GM18520 (cell line): ENCODE measurements at regions not wholly inside any gene's neighbourhood (a gene's known extent, or its start where the extent isn't known, plus 50 kb on each side); places are given as distances from the start of the nearest gene placed in this dataset.
"Not testable (repeated sequence)": the region's sequence is repeated elsewhere in the genome, so short reads cannot be mapped to it uniquely, and the experiment has no call there.

Experiments used
- ATAC-seq: cut with Tn5 transposase; IDR thresholded peaks from one replicate; pipeline ENCODE4 v1.9.1; 2021; ENCODE audit not compliant: unreplicated experiment

DNA sequence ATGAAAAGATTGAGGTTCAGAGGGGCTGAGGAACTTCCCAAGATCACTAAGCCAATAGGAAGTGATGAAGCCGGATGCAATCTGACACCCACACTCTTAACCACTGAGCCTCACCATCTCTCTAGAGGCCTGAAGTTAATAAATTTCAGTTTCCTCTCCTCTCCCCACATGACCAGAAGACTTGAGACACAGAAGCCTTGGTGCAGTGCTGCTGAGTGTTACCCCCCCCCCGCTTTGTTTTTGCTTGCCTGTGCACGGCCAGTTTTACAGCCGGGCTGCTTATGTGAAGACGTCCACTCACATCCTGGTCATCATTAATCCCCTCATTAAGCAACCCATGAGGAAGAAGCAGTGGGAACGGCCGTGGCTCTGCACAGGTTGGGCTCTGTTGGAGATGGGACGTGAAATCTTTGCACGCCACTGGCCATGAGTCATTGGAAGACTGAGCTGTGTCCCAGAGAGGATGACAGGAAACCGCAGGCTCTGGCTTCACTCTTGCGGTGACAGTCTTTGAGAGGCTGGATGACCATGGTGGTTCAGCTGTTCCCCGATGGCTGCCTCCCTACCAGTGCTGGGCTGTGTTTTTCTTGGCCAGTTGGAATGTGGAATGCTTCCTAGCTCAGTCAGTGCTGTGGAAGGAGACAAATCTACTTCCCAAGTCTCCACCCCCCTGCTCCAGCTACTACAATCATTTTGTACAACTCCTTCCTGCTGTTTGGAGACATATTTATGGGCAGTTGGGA is 232.6 kb upstream of the LRTM1 start:
- peak; percentile 78 for ATAC-seq

DNA sequence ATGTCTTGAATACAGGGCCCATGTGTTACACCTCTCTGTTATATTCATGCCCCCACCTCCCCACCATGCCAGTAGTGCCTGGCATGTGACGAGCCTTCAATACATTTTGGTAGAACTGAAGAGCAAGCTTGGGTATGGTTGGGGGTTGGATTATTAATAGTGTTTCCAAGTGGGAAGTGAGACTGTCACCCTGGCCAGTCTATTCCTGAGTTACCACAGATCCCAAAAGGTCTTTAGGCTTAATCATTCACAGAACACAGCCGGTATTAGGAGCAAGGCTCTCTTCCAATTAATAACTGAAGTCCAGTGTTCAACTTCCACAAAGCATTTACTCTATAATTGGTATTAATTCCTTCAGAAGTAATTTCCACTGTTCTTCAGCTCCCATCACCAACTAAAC is 231.9 kb upstream of the LRTM1 start:
- ATAC-seq, result no peak

DNA sequence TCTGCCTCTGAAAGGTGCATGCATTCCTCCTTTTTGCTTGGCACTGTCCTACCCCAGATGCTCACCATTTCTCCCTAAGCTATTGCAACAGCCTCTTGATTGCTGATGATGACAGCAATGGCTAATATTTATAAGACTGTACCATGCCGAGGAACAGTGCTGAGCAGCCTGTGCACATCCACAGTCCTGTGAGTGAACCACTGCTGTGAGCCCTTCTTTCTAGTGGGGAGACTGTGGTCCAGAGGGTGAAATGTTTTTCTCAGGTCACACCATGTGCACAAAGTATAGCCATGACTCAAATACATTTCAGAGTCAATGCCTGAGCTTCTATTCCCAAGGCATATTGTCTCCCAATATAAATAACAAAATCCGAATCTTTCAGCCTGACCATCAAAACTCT is 231.2 kb upstream of the LRTM1 start:
- no peak for ATAC-seq

DNA sequence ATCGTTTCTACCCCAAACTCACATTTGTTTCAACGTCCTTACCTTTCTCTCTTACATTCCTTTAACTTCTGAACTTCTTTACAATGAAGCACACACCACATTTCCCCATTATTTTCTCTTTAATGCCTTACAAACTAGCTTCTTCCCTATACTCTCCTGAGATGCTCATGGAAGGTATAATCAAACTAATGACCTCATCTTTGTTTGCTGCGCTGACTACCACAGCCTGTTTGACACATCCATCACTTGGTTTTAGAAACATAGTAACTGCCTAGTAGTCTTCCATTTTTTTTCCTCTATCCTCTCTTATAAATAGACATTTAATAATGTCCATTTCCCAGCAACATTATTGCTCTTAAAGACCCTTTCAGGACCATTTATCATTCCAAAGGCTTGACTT is 230.5 kb upstream of the LRTM1 start:
- ATAC-seq, result no peak

DNA sequence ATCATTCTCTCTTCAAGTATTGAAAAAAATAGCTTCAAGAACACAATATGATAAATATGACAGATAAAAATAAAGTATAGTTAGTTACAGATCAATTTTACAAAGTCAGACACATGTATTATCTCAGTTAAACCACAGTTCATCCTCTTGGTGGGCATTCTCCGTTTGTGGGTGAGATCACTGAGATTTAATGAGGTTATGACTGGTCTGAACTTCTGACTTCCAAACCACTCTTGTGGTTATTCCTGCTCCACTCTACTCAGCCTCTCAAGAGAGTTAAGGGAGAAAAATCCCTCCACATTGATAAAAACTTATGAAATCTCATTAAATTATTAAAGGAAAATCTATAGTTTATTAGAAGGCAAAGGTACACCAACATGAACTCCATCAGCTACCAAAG is 229.9 kb upstream of the LRTM1 start:
- ATAC-seq, result no peak

DNA sequence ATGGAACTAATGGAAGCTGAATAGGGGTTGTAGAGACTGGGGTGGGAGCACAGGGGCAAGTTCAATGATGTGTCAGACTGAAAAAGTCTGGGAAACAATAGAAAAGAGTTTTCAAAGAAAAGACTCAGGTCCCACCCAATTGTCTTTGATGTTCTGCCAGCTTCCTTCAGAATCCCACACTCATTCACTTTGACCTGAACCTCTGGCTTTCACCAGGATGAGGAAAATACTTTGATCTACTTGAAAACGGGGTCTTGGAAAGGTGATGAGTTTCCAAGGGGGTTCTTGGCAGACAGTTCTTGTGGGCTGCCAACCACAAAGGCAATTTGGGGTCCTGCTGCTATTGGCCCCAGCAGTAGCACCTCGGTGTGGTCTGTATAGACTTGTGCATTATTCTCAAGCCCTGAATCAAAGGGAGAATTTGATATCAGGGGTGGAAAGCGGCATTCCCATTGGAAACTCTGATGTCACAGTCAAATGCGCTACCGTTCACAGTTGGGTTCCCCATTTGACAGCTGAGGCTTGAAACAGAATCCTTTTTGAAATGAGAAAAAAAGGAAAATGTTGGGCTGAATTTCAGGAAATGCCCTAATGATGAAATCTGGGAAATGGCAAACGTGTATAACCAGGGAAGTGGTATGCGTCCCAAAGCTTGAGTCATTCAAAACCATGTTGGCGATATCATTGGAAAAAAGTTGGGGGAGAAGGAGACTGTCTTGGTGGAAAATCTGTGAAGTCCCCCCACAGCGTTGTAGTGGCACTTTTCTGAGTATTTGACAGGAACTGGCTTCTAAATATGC is 229.2 kb upstream of the LRTM1 start:
- ATAC-seq, result no peak

DNA sequence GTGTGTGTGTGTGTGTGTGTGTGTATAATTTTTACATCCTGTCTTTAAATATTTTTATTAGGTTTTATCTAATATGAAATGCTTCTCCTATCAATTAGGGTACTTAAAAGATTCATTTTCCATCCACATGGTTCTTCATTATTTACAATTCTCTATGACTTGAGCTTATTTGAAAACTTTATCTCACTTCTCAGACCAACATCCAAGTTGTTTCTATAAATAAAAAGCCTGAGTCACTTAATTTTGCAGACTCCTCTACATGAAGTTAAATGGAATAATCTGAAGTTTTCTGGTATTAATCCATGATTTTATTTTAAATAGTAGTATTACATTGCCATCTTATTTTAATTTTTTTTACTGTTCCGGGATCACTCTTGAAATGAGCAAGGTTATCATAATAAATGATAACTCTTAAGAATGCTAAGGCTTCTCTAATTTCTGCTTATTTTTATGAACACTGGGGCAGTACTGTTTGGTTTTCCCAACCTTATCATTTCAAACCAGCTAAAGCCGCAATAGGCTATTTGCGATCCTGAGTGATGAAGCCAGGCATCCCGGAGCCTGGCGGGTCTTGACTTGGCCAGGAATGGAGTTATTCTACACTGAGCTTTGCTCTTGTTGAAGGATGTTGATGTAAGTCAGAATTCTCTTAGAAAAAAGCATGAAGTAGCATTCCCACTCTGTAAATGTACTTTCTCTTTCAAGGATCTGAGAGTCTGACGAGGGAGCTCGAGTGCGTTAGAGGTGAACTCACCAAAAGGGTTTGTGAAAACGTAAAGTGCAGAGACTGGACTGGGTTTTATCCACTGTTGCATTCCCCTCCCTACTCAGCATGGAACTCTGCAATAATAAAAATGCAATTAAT is 220.2 kb upstream of the LRTM1 start:
- no peak for ATAC-seq

DNA sequence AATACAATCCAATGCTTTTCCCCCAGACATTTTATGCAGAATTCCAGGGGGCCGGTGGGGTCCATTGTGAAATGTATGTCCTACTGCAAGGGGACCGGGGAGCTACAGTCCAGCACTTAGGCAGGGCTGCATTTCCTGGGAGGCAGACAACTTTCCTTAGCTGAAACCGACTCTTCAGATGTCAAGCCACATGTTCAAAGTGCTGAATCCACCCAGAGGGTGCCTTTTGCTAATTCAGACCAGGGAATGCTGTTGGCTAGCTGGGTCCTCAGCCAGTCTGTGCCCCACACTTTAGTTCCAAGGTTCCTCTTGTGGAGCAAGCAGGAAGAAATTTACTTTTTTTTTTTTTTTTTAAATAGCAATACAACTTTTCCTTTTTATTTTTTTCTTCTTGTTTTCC is 219.5 kb upstream of the LRTM1 start:
- no peak for ATAC-seq

DNA sequence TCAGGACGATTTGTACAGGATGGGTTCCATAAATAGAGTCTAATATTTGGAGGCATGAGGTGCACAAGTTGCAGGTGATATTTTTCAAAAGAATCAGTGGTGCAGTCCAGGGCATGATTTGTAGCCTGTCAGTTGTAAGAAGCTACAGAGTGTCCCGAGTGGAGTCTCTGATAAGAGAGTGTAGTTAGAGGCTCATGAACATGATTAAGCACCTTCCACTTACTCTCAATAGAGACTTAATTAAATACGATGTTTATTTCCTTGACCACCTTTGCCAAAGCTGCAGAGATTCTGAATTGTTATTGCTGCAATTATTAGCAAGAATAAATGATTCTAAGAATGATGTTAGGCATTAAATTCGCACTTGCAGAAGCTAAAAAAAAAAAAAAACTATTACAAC is 218.4 kb upstream of the LRTM1 start:
- no peak for ATAC-seq

DNA sequence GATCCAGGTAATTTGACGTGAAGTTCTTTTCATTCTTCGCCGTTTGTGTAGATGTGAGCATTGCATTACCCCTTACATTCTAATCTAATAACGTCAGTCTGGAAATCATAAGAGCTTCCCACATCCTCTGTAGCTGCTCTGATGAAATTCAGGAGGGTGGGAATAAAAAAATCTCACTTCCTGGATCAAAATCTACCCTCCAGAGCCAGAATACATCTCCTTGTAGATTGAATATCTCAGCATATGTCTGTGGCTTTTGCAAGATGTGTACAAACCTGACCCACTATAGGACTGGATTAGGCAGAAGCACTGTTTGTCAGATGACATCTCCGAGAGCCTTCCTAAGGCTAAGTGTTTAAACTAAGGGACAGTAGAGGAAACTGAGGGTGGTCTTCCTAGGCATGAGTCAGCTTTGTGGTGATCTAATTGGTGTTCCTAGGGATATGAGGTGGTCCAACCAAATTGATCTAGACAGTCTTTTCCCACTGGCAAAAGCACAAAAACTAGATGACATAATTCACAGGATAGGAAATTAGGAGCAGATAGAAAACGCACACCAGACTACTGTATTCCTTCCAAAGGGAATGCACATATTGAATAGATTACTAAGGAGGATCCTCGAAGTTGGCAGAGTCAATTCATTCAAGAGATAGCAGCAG is 216.3 kb upstream of the LRTM1 start:
- no peak for ATAC-seq

DNA sequence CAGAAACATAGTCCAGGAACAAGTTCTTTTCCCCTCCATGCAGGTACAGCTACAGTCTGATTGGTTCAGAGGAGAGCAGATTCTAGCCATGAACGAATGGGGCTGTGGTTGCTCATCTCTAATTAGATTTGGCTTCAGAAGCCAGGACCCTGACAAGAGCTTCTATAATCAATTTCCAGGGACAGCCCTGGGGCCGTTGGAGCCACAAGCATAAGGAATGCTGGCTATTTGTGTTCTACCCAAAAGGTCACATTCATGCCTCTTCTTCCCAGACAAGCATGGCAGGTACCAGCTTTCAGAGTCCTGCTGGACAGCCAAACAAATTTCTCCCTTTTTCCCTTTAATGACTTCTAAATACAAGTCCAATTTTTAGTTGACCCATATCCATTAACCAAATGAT is 215.5 kb upstream of the LRTM1 start:
- ATAC-seq, result no peak

DNA sequence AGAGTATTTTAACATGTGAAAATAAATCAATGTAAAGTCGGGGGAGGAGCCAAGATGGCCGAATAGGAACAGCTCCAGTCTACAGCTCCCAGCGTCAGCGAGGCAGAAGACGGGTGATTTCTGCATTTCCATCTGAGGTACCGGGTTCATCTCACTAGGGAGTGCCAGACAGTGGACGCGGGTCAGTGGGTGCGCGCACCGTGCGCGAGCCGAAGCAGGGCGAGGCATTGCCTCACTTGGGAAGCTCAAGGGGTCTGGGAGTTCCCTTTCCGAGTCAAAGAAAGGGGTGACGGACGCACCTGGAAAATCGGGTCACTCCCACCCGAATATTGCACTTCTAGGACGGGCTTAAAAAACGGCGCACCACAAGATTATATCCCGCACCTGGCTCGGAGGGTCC is 208.4 kb upstream of the LRTM1 start:
- not testable (repeated sequence) for ATAC-seq

DNA sequence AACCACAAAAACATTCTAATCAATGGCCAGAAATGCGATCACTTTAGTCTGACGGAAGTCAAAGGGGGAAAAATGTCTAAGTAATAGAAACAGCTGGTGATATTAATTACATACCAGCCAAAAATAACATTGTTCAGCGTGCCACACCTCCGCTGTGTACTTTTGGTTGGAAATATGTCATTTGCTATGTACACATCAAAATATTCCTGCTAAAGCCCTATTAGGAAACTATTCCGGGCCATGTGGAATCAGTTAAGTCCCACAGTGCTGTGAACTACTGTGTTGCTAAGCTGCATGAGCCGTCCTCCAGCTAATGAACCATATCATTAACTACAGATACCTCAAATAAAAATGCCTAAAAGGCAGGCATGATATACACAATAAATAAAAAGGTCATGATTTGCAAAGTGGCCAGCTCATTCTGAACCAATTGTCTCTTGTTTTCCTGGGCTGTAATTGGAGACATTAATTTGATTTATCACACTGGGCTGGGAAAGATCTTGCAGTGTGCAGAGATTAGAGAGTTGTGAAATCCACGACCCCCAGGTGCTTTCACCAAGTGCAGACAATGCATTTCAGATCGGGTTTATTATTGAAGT is 200.5 kb upstream of the LRTM1 start:
- ATAC-seq, result no peak

DNA sequence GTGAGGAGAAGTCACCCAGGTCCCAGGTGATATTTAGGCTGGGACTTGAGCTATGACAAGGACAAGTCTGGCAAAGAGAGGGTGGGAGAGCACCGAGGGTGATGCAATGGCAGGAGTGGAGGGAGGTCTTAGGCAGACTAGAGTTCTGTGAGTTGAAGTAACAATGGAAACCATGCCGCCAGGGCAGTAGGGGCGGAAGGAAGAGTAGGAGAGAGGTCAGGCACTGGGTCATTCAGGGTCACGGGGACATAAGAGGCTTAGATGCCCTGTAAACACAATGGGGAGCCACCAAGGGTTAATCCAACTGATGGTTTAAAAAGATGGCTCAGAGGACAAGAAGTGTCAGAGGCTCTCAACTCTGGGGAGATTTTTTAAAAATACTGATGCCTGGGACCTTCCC is 199.7 kb upstream of the LRTM1 start:
- ATAC-seq, result no peak

DNA sequence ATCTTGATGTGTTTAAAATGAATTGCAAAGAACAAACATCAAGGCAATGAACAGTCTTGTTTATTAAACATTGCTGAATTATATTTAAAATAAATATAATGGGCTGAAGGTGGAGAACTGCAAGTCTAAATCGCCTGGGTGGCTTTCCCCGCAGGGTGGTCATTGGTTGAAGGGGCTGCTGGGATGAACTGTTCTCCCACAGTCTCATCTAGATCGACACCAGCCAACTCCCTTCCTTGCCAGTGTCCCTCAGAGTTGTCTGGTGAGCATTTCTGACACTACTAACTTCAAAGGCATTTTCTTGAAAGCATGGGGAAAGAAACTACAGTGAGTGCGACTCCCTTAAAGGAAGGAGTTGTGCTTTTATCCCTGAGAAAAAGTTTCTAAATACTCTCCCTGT is 196.5 kb upstream of the LRTM1 start:
- no peak for ATAC-seq
